H1 (cell line): ENCODE measurements at regions not wholly inside any gene's neighbourhood (a gene's known extent, or its start where the extent isn't known, plus 50 kb on each side); places are given as distances from the start of the nearest gene placed in this dataset.

ENCODE experiments used
- CTCF ChIA-PET: fragments of 300-600 bp; sonication (Branson Sonifier 250); formaldehyde crosslinking; loops from one replicate; lab custom pipeline; 2021; ENCODE audit not compliant: partially characterized antibody; lab: Charles Lee
- POLR2A ChIA-PET: fragments of 300-600 bp; sonication (Branson Sonifier 250); formaldehyde crosslinking; loops from one replicate; lab custom pipeline; 2021; ENCODE audit warnings: inconsistent platforms; ENCODE audit not compliant: partially characterized antibody; lab: Charles Lee
- DNase-seq, 2 experiments: peaks; one replicate each; pipeline versions ENCODE4 v3.0.0 to v3.0.0-alpha.2; 2010 to 2022; ENCODE audit warnings: low spot score in 2 of 2, low read depth in 1 of 2, mixed read lengths in 1 of 2
- FAIRE-seq: peaks from 2 replicates; lab custom pipeline; 2011; peaks lifted over from hg19 to GRCh38; lab: Jason Lieb, UNC
- H2AFZ ChIP-seq: 2 replicates; pipeline ENCODE4 v1.8.1; 2012; ENCODE audit warnings: low read length, inconsistent platforms
- H2AK5ac ChIP-seq: 2 replicates; pipeline ENCODE4 v1.6.1; 2013; ENCODE audit warnings: low read depth, low read length
- H2BK120ac ChIP-seq: replicated peaks from 2 replicates; pipeline ENCODE3; 2013; ENCODE audit warnings: low read depth, low read length, inconsistent platforms
- H2BK12ac ChIP-seq: 2 replicates; pipeline ENCODE4 v1.6.1; 2013; ENCODE audit warnings: low read depth, low read length
- H2BK15ac ChIP-seq: 2 replicates; pipeline ENCODE4 v1.6.1; 2013; ENCODE audit warnings: low read length
- H2BK20ac ChIP-seq: 2 replicates; pipeline ENCODE4 v1.6.1; 2013; ENCODE audit warnings: low read length
- H2BK5ac ChIP-seq: 2 replicates; pipeline ENCODE4 v1.6.1; 2013; ENCODE audit warnings: low read depth, low read length
- H3K14ac ChIP-seq: 2 replicates; pipeline ENCODE4 v1.6.1; 2013; ENCODE audit warnings: inconsistent platforms; ENCODE audit not compliant: insufficient read length
- H3K18ac ChIP-seq: 2 replicates; pipeline ENCODE4 v1.6.1; 2013; ENCODE audit warnings: low read length; ENCODE audit errors: extremely low read depth
- H3K23ac ChIP-seq: 2 replicates; pipeline ENCODE4 v1.6.1; 2013; ENCODE audit warnings: inconsistent platforms; ENCODE audit not compliant: insufficient read length
- H3K23me2 ChIP-seq: 2 replicates; pipeline ENCODE4 v1.6.1; 2013; ENCODE audit warnings: low read depth, low read length
- H3K27ac ChIP-seq: 2 replicates; pipeline ENCODE4 v1.6.1; 2011; ENCODE audit warnings: low read depth, low read length, inconsistent platforms
- H3K27me3 ChIP-seq, 4 experiments: replicated peaks in 1 of 4; 1 replicate in 1 of 4; 2 replicates in 3 of 4; pipeline versions ENCODE4 v1.6.1 to v1.8.1; 2011 to 2013; ENCODE audit warnings: low read length in 3 of 4, mild to moderate bottlenecking in 3 of 4, inconsistent platforms in 2 of 4, mixed read lengths in 2 of 4, moderate library complexity in 1 of 4; ENCODE audit not compliant: control insufficient read depth in 3 of 4, insufficient read depth in 3 of 4; ENCODE audit errors: extremely low read depth in 1 of 4
- H3K36me3 ChIP-seq, 4 experiments: 2 replicates each; pipeline versions ENCODE4 v1.6.1 to v1.8.1; 2011 to 2013; ENCODE audit warnings: mild to moderate bottlenecking in 4 of 4, low read length in 3 of 4, moderate library complexity in 2 of 4, control low read depth in 1 of 4, inconsistent platforms in 1 of 4; ENCODE audit not compliant: insufficient read depth in 4 of 4, control insufficient read depth in 2 of 4
- H3K4ac ChIP-seq: replicated peaks from 2 replicates; pipeline ENCODE3; 2013; ENCODE audit warnings: low read length, low read depth, mixed read lengths, inconsistent platforms; ENCODE audit not compliant: insufficient read length
- H3K4me1 ChIP-seq, 4 experiments: replicated peaks in 1 of 4; 1 replicate in 1 of 4; 2 replicates in 3 of 4; pipeline versions ENCODE4 v1.6.1 to v1.8.1; 2011 to 2013; ENCODE audit warnings: low read length in 3 of 4, inconsistent platforms in 2 of 4, mixed read lengths in 1 of 4; ENCODE audit not compliant: insufficient read depth in 4 of 4, control insufficient read depth in 3 of 4
- H3K4me2 ChIP-seq, 2 experiments: 2 replicates each; pipeline versions ENCODE4 v1.6.1 to v1.8.1; 2011 to 2013; ENCODE audit warnings: low read depth in 2 of 2, low read length in 2 of 2, control low read depth in 1 of 2, inconsistent platforms in 1 of 2, mild to moderate bottlenecking in 1 of 2; ENCODE audit not compliant: insufficient read depth in 1 of 2
- H3K4me3 ChIP-seq, 4 experiments: fragments of 200-600, 300-600 bp in 1 of 4; sonication (generic), shearing (Covaris generic), sonication (Bioruptor Twin) in 1 of 4; 2 replicates each; pipeline versions ENCODE4 v1.5.1 to v1.8.1; 2011 to 2016; ENCODE audit warnings: low read length in 4 of 4, low read depth in 3 of 4, control low read depth in 2 of 4, inconsistent platforms in 2 of 4, mild to moderate bottlenecking in 2 of 4, mixed read lengths in 1 of 4, moderate library complexity in 1 of 4; ENCODE audit not compliant: insufficient read depth in 2 of 4; ENCODE audit errors: extremely low read depth in 1 of 4
- H3K56ac ChIP-seq: replicated peaks from 2 replicates; pipeline ENCODE3; 2013; ENCODE audit warnings: low read depth, mild to moderate bottlenecking, mixed read lengths, low read length, inconsistent platforms; ENCODE audit not compliant: insufficient read length
- H3K79me1 ChIP-seq: 2 replicates; pipeline ENCODE4 v1.6.1; 2013; ENCODE audit warnings: low read depth, low read length, control low read depth
- H3K79me2 ChIP-seq, 2 experiments: 2 replicates each; pipeline versions ENCODE4 v1.6.1 to v1.8.1; 2012 to 2013; ENCODE audit warnings: low read length in 2 of 2, mild to moderate bottlenecking in 2 of 2, inconsistent platforms in 1 of 2; ENCODE audit not compliant: insufficient read depth in 2 of 2, control insufficient read depth in 1 of 2
- H3K9ac ChIP-seq, 4 experiments: replicated peaks in 1 of 4; 1 replicate in 1 of 4; 2 replicates in 3 of 4; pipeline versions ENCODE4 v1.6.1 to v1.8.1; 2011 to 2013; ENCODE audit warnings: low read depth in 3 of 4, low read length in 3 of 4, control low read depth in 2 of 4, mild to moderate bottlenecking in 2 of 4, moderate library complexity in 2 of 4, inconsistent platforms in 1 of 4; ENCODE audit errors: extremely low read depth in 1 of 4
- H3K9me3 ChIP-seq, 2 experiments: 2 replicates each; pipeline versions ENCODE4 v1.6.1 to v1.8.1; 2012 to 2013; ENCODE audit warnings: mild to moderate bottlenecking in 2 of 2, moderate library complexity in 2 of 2, control low read depth in 1 of 2, inconsistent platforms in 1 of 2, low read depth in 1 of 2, low read length in 1 of 2, mixed read lengths in 1 of 2; ENCODE audit not compliant: insufficient read depth in 2 of 2
- H4K20me1 ChIP-seq, 2 experiments: replicated peaks in 1 of 2; 2 replicates each; pipeline versions ENCODE3 to v1.8.1; 2011 to 2013; ENCODE audit warnings: inconsistent platforms in 2 of 2, low read length in 2 of 2, mild to moderate bottlenecking in 1 of 2; ENCODE audit not compliant: insufficient read depth in 2 of 2, control insufficient read depth in 1 of 2
- H4K5ac ChIP-seq: 2 replicates; pipeline ENCODE4 v1.6.1; 2013; ENCODE audit warnings: low read length, low read depth, mixed read lengths, inconsistent platforms; ENCODE audit not compliant: insufficient read length
- H4K8ac ChIP-seq: 2 replicates; pipeline ENCODE4 v1.8.0; 2013; ENCODE audit warnings: mild to moderate bottlenecking, moderate library complexity, low read length, inconsistent platforms; ENCODE audit not compliant: insufficient read depth; ENCODE audit errors: extremely low read depth
- H4K91ac ChIP-seq: replicated peaks from 2 replicates; pipeline ENCODE3; 2013; ENCODE audit warnings: low read length, mixed read lengths, inconsistent platforms; ENCODE audit not compliant: insufficient read length
- ASH2L ChIP-seq: fragments of 200-600, 300-600 bp; sonication (generic); IDR thresholded peaks from one replicate; pipeline ENCODE4 v1.7.1; 2017; ENCODE audit warnings: low read length
- BRCA1 ChIP-seq: IDR thresholded peaks from 2 replicates; pipeline ENCODE4 v1.6.1; 2012; ENCODE audit warnings: low read depth, low read length, improper control_type of control experiment
- CBX5 ChIP-seq: fragments of 300-800, 300-1000 bp; sonication (generic); IDR thresholded peaks from 2 replicates; pipeline ENCODE4 v1.7.1; 2016; ENCODE audit warnings: antibody characterized with exemption, low read length, low read depth
- CREB1 ChIP-seq: IDR thresholded peaks from 2 replicates; pipeline ENCODE4 v1.6.1; 2012; ENCODE audit warnings: inconsistent platforms
- CTBP2 ChIP-seq: IDR thresholded peaks from 2 replicates; pipeline ENCODE4 v1.7.0; 2011; ENCODE audit warnings: borderline replicate concordance, mild to moderate bottlenecking, moderate library complexity, mixed read lengths, low read length; ENCODE audit not compliant: insufficient read depth, insufficient read length
- EZH2 ChIP-seq: fragments of 200-600 bp; sonication (generic); IDR thresholded peaks from 2 replicates; pipeline ENCODE4 v1.7.1; 2012; ENCODE audit warnings: low read depth, mild to moderate bottlenecking, moderate library complexity, low read length, inconsistent platforms; ENCODE audit not compliant: severe bottlenecking
- FOSL1 ChIP-seq: IDR thresholded peaks from 2 replicates; pipeline ENCODE4 v1.6.1; 2011; ENCODE audit warnings: mild to moderate bottlenecking, low read depth, low read length, moderate library complexity; ENCODE audit not compliant: insufficient read depth
- HDAC6 ChIP-seq: IDR thresholded peaks from one replicate; pipeline ENCODE4 v1.7.1; 2012; ENCODE audit warnings: low read depth, mild to moderate bottlenecking, inconsistent platforms, low read length, moderate library complexity
- JUND ChIP-seq: IDR thresholded peaks from 2 replicates; pipeline ENCODE4 v1.6.1; 2011; ENCODE audit warnings: mild to moderate bottlenecking, improper control_type of control experiment, low read length
- KDM1A ChIP-seq: fragments of 200-600, 300-600 bp; sonication (generic); IDR thresholded peaks from 2 replicates; pipeline ENCODE4 v1.7.1; 2016; ENCODE audit warnings: mild to moderate bottlenecking, low read length, borderline replicate concordance
- RBBP5 ChIP-seq: IDR thresholded peaks from 2 replicates; pipeline ENCODE4 v1.7.1; 2012; ENCODE audit warnings: low read depth, mild to moderate bottlenecking, inconsistent platforms, low read length, moderate library complexity, borderline replicate concordance
- SIN3A ChIP-seq, 2 experiments: IDR thresholded peaks in 1 of 2; conservative IDR thresholded peaks in 1 of 2; 2 replicates each; pipeline ENCODE4 v1.6.1; 2011 to 2012; ENCODE audit warnings: low read length in 2 of 2, improper control_type of control experiment in 1 of 2, low read depth in 1 of 2, mild to moderate bottlenecking in 1 of 2
- SIRT6 ChIP-seq: IDR thresholded peaks from one replicate; pipeline ENCODE4 v1.7.1; 2012; ENCODE audit warnings: low read length, inconsistent platforms
- SP1 ChIP-seq: IDR thresholded peaks from 2 replicates; pipeline ENCODE4 v1.6.1; 2011; ENCODE audit warnings: low read depth, low read length
- YY1 ChIP-seq: IDR thresholded peaks from 2 replicates; pipeline ENCODE4 v1.6.1; 2011; ENCODE audit warnings: low read depth, mild to moderate bottlenecking, low read length
- WGBS, 2 experiments: shearing (Covaris generic) in 1 of 2; methylation state at CpG; one replicate each; pipeline versions ENCODE4 v1.1.6 to v1.1.7; 2013 to 2015; ENCODE audit warnings: low lambda C conversion rate in 2 of 2, mixed read lengths in 2 of 2, inconsistent platforms in 1 of 2, low coverage in 1 of 2, missing lambda C conversion rate in 1 of 2; ENCODE audit not compliant: insufficient replicate concordance in 2 of 2, insufficient coverage in 1 of 2, insufficient read length in 1 of 2; ENCODE audit errors: extremely low coverage in 1 of 2, missing lambda C conversion rate in 1 of 2; 5-methylcytosine and 5-hydroxymethylcytosine counted together

DNA sequence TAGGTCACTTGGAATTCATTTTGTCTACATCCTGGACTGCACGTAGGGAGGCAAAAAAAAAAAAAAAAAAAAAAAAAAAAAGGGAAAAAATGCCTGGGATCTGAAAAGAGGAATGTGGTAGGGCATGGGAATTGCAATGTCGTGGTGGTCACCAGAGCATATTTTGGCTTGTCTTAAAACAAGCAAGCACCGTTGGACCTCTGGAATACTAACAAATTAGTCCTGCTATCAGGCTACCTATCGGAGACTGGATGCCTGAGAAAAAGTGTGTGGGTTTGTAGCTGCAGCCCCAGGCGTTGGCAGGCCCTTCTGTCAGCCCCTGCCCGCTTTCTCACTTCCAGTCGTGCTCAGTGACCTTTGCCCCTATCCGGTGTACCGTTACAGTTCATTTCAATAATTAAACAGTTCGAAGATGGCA, 588.5 kb upstream of the ZEB2 start:
- 91% methylated on average over 9 of the region's 10 CpGs; no CpG with 5 or more reads in 1 of the 2 experiments for WGBS, 2 experiments
- H2AFZ ChIP-seq, result 0 out of 2 replicates have a peak overlapping the region, but pooled peaks have one; percentile 27
- no peak overlapping the region for H2AK5ac ChIP-seq
- H3K4me1 ChIP-seq, result peaks cover 0 to 3% (median 0%) of the 10 kb centered on the region in 4 experiments; a peak in 1 of 7 replicates
- no peak overlapping the region for H3K9ac ChIP-seq
- no peak overlapping the region for H2BK15ac ChIP-seq
- no peak overlapping the region for H4K8ac ChIP-seq
- H2BK120ac ChIP-seq, result no peak overlapping the region
- H3K27ac ChIP-seq, result no peak overlapping the region
- no peak overlapping the region for H3K4me2 ChIP-seq
- H2BK20ac ChIP-seq, result no peak overlapping the region
- H3K23ac ChIP-seq, result no peak overlapping the region
- no peaks in the 10 kb centered on the region for H3K9me3 ChIP-seq
- no peaks in the 10 kb centered on the region for H4K20me1 ChIP-seq
- DNase-seq, result no peak
- H3K23me2 ChIP-seq, result no peaks in the 10 kb centered on the region
- CTCF ChIA-PET, result no interaction called here
- H3K18ac ChIP-seq, result no peak overlapping the region
- no peaks in the 10 kb centered on the region for H3K79me1 ChIP-seq
- no peak overlapping the region for H4K5ac ChIP-seq
- FAIRE-seq, result no peak
- no peak overlapping the region for H3K4ac ChIP-seq
- H3K79me2 ChIP-seq, result no peaks in the 10 kb centered on the region
- no peak overlapping the region for H3K14ac ChIP-seq
- POLR2A ChIA-PET, result no interaction called here
- no peak overlapping the region for H3K56ac ChIP-seq
- no peak overlapping the region for H2BK12ac ChIP-seq
- no peaks in the 10 kb centered on the region for H3K27me3 ChIP-seq
- no peak overlapping the region for H2BK5ac ChIP-seq
- no peak overlapping the region for H4K91ac ChIP-seq
- no peak overlapping the region for H3K4me3 ChIP-seq
- no peaks in the 10 kb centered on the region for H3K36me3 ChIP-seq
- TF ChIP-seq CBX5 (no peak), RBBP5 (no peak), SIN3A (conservative IDR thresholded peaks at IDR 0.05 in 1 of 2, IDR thresholded peaks at IDR 0.05 in 1 of 2; ENCODE audit: low read depth in 1 of 2, low read length in 2 of 2) (no peak), CREB1 (no peak), EZH2 (no peak), HDAC6 (no peak), BRCA1 (no peak), YY1 (no peak), KDM1A (no peak), ASH2L (no peak), SIRT6 (no peak), CTBP2 (no peak), FOSL1 (no peak), JUND (no peak), SP1 (no peak)
